ENCODE measurements at regions not wholly inside any gene's neighbourhood (a gene's known extent, or its start where the extent isn't known, plus 50 kb on each side); places are given as distances from the start of the nearest gene placed in this dataset.

GRCh38 chr7:16187131-16187530 lies 234.2 kb downstream of the CRPPA start:
- H3K9me3 ChIP-seq, result no peaks in the 10 kb centered on the region
- no peaks in the 10 kb centered on the region for H3K27me3 ChIP-seq
- H3K4me1 ChIP-seq, result no peaks in the 10 kb centered on the region
- TF ChIP-seq EP300 (IDR thresholded peaks at IDR 0.05) (no peak), POLR2A (IDR thresholded peaks at IDR 0.05) (no peak)
- TF ChIP-seq, protein P1, sequence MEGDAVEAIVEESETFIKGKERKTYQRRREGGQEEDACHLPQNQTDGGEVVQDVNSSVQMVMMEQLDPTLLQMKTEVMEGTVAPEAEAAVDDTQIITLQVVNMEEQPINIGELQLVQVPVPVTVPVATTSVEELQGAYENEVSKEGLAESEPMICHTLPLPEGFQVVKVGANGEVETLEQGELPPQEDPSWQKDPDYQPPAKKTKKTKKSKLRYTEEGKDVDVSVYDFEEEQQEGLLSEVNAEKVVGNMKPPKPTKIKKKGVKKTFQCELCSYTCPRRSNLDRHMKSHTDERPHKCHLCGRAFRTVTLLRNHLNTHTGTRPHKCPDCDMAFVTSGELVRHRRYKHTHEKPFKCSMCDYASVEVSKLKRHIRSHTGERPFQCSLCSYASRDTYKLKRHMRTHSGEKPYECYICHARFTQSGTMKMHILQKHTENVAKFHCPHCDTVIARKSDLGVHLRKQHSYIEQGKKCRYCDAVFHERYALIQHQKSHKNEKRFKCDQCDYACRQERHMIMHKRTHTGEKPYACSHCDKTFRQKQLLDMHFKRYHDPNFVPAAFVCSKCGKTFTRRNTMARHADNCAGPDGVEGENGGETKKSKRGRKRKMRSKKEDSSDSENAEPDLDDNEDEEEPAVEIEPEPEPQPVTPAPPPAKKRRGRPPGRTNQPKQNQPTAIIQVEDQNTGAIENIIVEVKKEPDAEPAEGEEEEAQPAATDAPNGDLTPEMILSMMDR (IDR thresholded peaks at IDR 0.05), result no peak
- H3K36me3 ChIP-seq, result no peaks in the 10 kb centered on the region
- H3K27ac ChIP-seq, result no peak overlapping the region
- no peak for DNase-seq (ENCODE audit: low spot score in 2 of 2)
- H3K4me3 ChIP-seq, result no peak overlapping the region
- 38 to 44% methylated on average over 1 of the region's 1 CpG for WGBS, 2 donors

- DNase-seq (ENCODE audit: low spot score in 2 of 2), result no peak
- TF ChIP-seq, protein P1 (IDR thresholded peaks at IDR 0.05), result no peak
- TF ChIP-seq EP300 (IDR thresholded peaks at IDR 0.05) (no peak), POLR2A (IDR thresholded peaks at IDR 0.05) (no peak)
- WGBS, 2 donors, result 93 to 97% methylated on average over 2 of the region's 2 CpGs
- Histone ChIP-seq H3K36me3 (no peaks in the 10 kb centered on the region), H3K9me3 (no peaks in the 10 kb centered on the region), H3K4me1 (no peaks in the 10 kb centered on the region), H3K4me3 (no peak overlapping the region), H3K27me3 (no peaks in the 10 kb centered on the region), H3K27ac (no peak overlapping the region)
These were observed 242.8 kb downstream of the CRPPA start for GRCh38 chr7:16178585-16178984.

DNA sequence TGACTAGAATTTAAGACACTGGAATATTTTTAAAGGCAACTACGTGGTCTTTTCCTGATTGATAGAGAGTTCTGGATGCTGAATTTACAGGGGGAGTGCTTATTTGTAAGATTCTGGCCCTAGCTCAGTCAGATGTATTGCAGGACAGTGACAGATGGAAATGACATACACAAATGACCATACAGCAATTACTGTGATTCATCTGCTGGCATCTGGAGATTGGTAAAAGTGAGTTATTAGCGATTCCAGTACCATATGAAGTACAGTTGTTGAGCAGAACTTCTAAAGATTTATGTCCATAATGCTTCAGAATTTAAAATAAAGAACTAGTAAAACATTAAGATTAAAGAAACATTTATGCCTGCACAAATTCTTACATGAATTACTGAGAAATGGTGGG lies 243.2 kb downstream of the CRPPA start:
- no peaks in the 10 kb centered on the region for H3K9me3 ChIP-seq
- no peak for DNase-seq (ENCODE audit: low spot score in 2 of 2)
- WGBS, 2 donors, result 80% methylated on average over 2 of the region's 2 CpGs
- H3K36me3 ChIP-seq, result no peaks in the 10 kb centered on the region
- no peak overlapping the region for H3K4me3 ChIP-seq
- TF ChIP-seq, protein P1 (IDR thresholded peaks at IDR 0.05), result no peak
- TF ChIP-seq EP300 (IDR thresholded peaks at IDR 0.05) (no peak), POLR2A (IDR thresholded peaks at IDR 0.05) (no peak)
- no peaks in the 10 kb centered on the region for H3K27me3 ChIP-seq
- no peaks in the 10 kb centered on the region for H3K4me1 ChIP-seq
- no peak overlapping the region for H3K27ac ChIP-seq

DNA sequence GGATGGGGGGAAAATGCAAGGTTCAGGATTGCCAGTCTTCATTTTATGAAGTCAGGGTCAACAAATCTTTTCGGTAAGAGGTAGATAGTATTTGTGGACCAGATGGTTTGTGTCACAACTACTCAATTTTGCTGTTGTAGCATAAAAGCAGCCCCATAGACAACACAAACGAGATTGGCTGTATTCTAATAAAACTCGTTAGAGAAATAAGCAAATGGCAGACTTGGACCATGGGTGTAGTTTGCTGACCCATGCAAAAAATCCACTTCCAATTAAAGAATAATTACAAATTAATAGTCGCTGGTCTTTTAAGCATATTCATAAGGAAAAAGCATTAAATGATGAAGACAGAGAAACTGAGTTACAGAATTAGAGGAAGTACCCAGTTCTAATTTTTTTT lies 247.1 kb downstream of the CRPPA start:
- no peak overlapping the region for H3K27ac ChIP-seq
- peaks cover 0 to 6% (median 0%) of the 10 kb centered on the region in 3 donors for H3K36me3 ChIP-seq
- H3K4me3 ChIP-seq, result no peak overlapping the region
- H3K27me3 ChIP-seq, result no peaks in the 10 kb centered on the region
- peaks cover 0 to 12% (median 0%) of the 10 kb centered on the region in 4 donors for H3K9me3 ChIP-seq
- TF ChIP-seq POLR2A (IDR thresholded peaks at IDR 0.05) (no peak), EP300 (IDR thresholded peaks at IDR 0.05) (no peak)
- TF ChIP-seq, protein P1 (IDR thresholded peaks at IDR 0.05), result no peak
- DNase-seq (ENCODE audit: low spot score in 2 of 2), result no peak
- WGBS, 2 donors, result 90% methylated on average over 4 of the region's 4 CpGs
- no peaks in the 10 kb centered on the region for H3K4me1 ChIP-seq

DNA sequence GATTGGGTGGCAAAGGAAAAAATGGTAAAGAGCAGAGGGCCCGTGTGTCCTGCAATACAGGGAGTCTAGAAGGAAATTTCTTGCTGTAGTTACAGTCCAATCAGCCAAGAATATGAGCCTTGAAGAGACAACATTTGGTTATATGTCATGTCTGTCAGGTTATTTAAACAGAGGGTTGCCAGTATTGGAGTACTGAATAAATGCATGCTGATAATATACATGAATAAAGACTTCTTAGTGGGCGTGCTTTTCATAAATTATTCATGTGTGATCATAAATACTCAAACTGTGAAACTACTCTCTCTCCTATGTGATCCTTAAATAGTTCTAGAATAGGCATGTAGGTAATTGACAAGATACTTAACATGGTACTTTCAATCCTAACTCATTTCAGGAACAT lies 249.0 kb downstream of the CRPPA start:
- Histone ChIP-seq H3K4me1 (no peaks in the 10 kb centered on the region), H3K4me3 (no peak overlapping the region), H3K9me3 (peaks cover 0 to 12% (median 0%) of the 10 kb centered on the region in 4 donors), H3K27me3 (no peaks in the 10 kb centered on the region), H3K27ac (no peak overlapping the region), H3K36me3 (peaks cover 0 to 6% (median 0%) of the 10 kb centered on the region in 3 donors)
- DNase-seq (ENCODE audit: low spot score in 2 of 2), result no peak
- 95 to 97% methylated on average over 2 of the region's 2 CpGs for WGBS, 2 donors
- TF ChIP-seq, protein P1 (IDR thresholded peaks at IDR 0.05), result no peak
- TF ChIP-seq POLR2A (IDR thresholded peaks at IDR 0.05) (no peak), EP300 (IDR thresholded peaks at IDR 0.05) (no peak)

All from tibial nerve (tissue), 4 donors.